GM12878 (cell line): ENCODE measurements at regions not wholly inside any gene's neighbourhood (a gene's known extent, or its start where the extent isn't known, plus 50 kb on each side); places are given as distances from the start of the nearest gene placed in this dataset.

Experiments
- ATAC-seq: fragments of 200-7000 bp; cut with Tn5 transposase; 3 replicates; pipeline ENCODE4 v1.9.1; 2020; ENCODE audit warnings: mild to moderate bottlenecking, moderate library complexity
- BruUV-seq: library from RNA; stranded (reverse); fragments of 400-500 nt; replicated peaks from 2 replicates; lab custom pipeline; 2021; lab: Mats Ljungman, UMichigan
- CTCF ChIA-PET: fragments of 300-600 bp; sonication (Branson Sonifier 250); formaldehyde crosslinking; extraction: SDS; loops from one replicate; lab custom pipeline; 2021; ENCODE audit warnings: inconsistent platforms; lab: Yijun Ruan, JAX
- POLR2A ChIA-PET: fragments of 350-600 bp; formaldehyde crosslinking; extraction: SDS; loops from one replicate; lab custom pipeline; 2021; ENCODE audit warnings: inconsistent platforms; lab: Charles Lee
- RAD21 ChIA-PET: fragments of 300-600 bp; sonication (Branson Sonifier 250); formaldehyde crosslinking; loops from one replicate; lab custom pipeline; 2023; ENCODE audit warnings: antibody characterized with exemption; ENCODE audit not compliant: unreplicated experiment; lab: Charles Lee
- SMC1A ChIA-PET: fragments of 300-600 bp; sonication (Branson Sonifier 250); formaldehyde crosslinking; loops from one replicate; lab custom pipeline; 2023; ENCODE audit not compliant: unreplicated experiment, uncharacterized antibody; lab: Charles Lee
- DNase-seq: peaks from one replicate; pipeline ENCODE4 v3.0.0-alpha.2; 2011; ENCODE audit warnings: low read depth, low spot score
- FAIRE-seq: peaks from 3 replicates; lab custom pipeline; 2011; peaks lifted over from hg19 to GRCh38; lab: Jason Lieb, UNC
- H2AFZ ChIP-seq: 2 replicates; pipeline ENCODE4 v1.6.0; 2011; ENCODE audit warnings: low read depth, low read length, control low read depth; ENCODE audit not compliant: control insufficient read depth
- H3K27ac ChIP-seq: 2 replicates; pipeline ENCODE4 v1.5.1; 2011; ENCODE audit warnings: control low read depth; ENCODE audit not compliant: control insufficient read depth, insufficient read depth
- H3K27me3 ChIP-seq, 2 experiments: replicated peaks in 1 of 2; 2 replicates each; pipeline versions ENCODE4 v1.6.0 to v1.6.1; 2011; ENCODE audit warnings: low read length in 1 of 2; ENCODE audit not compliant: control insufficient read depth in 2 of 2, insufficient read depth in 2 of 2
- H3K36me3 ChIP-seq, 2 experiments: 2 replicates each; pipeline ENCODE4 v1.5.1; 2011; ENCODE audit warnings: low read length in 1 of 2; ENCODE audit not compliant: control insufficient read depth in 2 of 2, insufficient read depth in 2 of 2
- H3K4me1 ChIP-seq: 2 replicates; pipeline ENCODE4 v1.6.1; 2011; ENCODE audit warnings: mild to moderate bottlenecking, low read length, moderate library complexity, mixed read lengths; ENCODE audit not compliant: control insufficient read depth, insufficient read depth
- H3K4me2 ChIP-seq: 2 replicates; pipeline ENCODE4 v1.6.0; 2011; ENCODE audit warnings: control low read depth; ENCODE audit not compliant: control insufficient read depth, insufficient read depth
- H3K4me3 ChIP-seq: fragments of 200-600 bp; sonication (generic); 2 replicates; pipeline ENCODE4 v1.5.1; 2016
- H3K79me2 ChIP-seq: 2 replicates; pipeline ENCODE4 v1.6.0; 2011; ENCODE audit warnings: low read length; ENCODE audit not compliant: control insufficient read depth, insufficient read depth
- H3K9ac ChIP-seq: 2 replicates; pipeline ENCODE4 v1.8.0; 2011; ENCODE audit warnings: low read length, control low read depth, mixed read lengths; ENCODE audit not compliant: control insufficient read depth, insufficient read depth
- H3K9me3 ChIP-seq: replicated peaks from 3 replicates; pipeline ENCODE4 v1.5.1; 2011; ENCODE audit warnings: mild to moderate bottlenecking, low read length; ENCODE audit not compliant: control insufficient read depth, insufficient read depth
- H4K20me1 ChIP-seq: 2 replicates; pipeline ENCODE4 v1.6.0; 2011; ENCODE audit not compliant: control insufficient read depth, insufficient read depth
- BHLHE40 ChIP-seq, 2 experiments: fragments of 450-650 bp in 1 of 2; IDR thresholded peaks; 2 replicates each; pipeline ENCODE4 v1.6.1; 2011 to 2017; ENCODE audit warnings: low read depth in 2 of 2, borderline replicate concordance in 1 of 2, improper control_type of control experiment in 1 of 2, low read length in 1 of 2, mild to moderate bottlenecking in 1 of 2
- GABPA ChIP-seq: IDR thresholded peaks from 2 replicates; pipeline ENCODE4 v1.6.1; 2014; ENCODE audit warnings: antibody characterized with exemption, low read depth, mild to moderate bottlenecking, inconsistent platforms
- GATAD2B ChIP-seq: fragments of 450-650 bp; conservative IDR thresholded peaks from 2 replicates; pipeline ENCODE4 v1.6.1; 2017; ENCODE audit warnings: low read depth, mild to moderate bottlenecking, moderate library complexity
- HDAC2 ChIP-seq: fragments of 200-600 bp; sonication (generic); IDR thresholded peaks from 2 replicates; pipeline ENCODE4 v1.6.1; 2017
- KAT2A ChIP-seq: conservative IDR thresholded peaks from 2 replicates; pipeline ENCODE4 v1.6.1; 2011; ENCODE audit warnings: low read depth, low read length; ENCODE audit not compliant: control insufficient read depth
- KDM1A ChIP-seq: fragments of 200-600 bp; sonication (generic); IDR thresholded peaks from 2 replicates; pipeline ENCODE4 v1.6.1; 2016; ENCODE audit warnings: borderline replicate concordance
- NRF1 ChIP-seq: conservative IDR thresholded peaks from 2 replicates; pipeline ENCODE4 v1.6.1; 2011; ENCODE audit warnings: mild to moderate bottlenecking, low read depth, low read length, improper control_type of control experiment
- POU2F2 ChIP-seq: IDR thresholded peaks from 3 replicates; pipeline ENCODE4 v1.6.1; 2011; ENCODE audit warnings: low read depth, mild to moderate bottlenecking, low read length, borderline replicate concordance
- RFX5 ChIP-seq: IDR thresholded peaks from 2 replicates; pipeline ENCODE4 v1.6.1; 2011; ENCODE audit warnings: low read depth, low read length, improper control_type of control experiment
- SREBF2 ChIP-seq: IDR thresholded peaks from 2 replicates; pipeline ENCODE4 v1.6.1; 2012; ENCODE audit warnings: mild to moderate bottlenecking, low read length
- STAT3 ChIP-seq: IDR thresholded peaks from 2 replicates; pipeline ENCODE4 v1.6.1; 2011; ENCODE audit warnings: low read depth, low read length, improper control_type of control experiment
- TAF1 ChIP-seq: IDR thresholded peaks from 2 replicates; pipeline ENCODE4 v1.6.1; 2011; ENCODE audit warnings: mild to moderate bottlenecking, low read depth, low read length, borderline replicate concordance
- TCF3 ChIP-seq: IDR thresholded peaks from 2 replicates; pipeline ENCODE4 v1.6.1; 2012; ENCODE audit warnings: low read depth, mild to moderate bottlenecking, low read length, borderline replicate concordance; ENCODE audit not compliant: insufficient read depth
- USF1 ChIP-seq: IDR thresholded peaks from 2 replicates; pipeline ENCODE4 v1.6.1; 2011; ENCODE audit warnings: borderline replicate concordance, low read depth, mild to moderate bottlenecking, moderate library complexity, mixed read lengths, low read length; ENCODE audit not compliant: insufficient read depth; ENCODE audit errors: extremely low read length
- WRNIP1 ChIP-seq: IDR thresholded peaks from 2 replicates; pipeline ENCODE4 v1.6.1; 2011; ENCODE audit warnings: low read depth, low read length, improper control_type of control experiment, borderline replicate concordance
- ZNF207 ChIP-seq: fragments of 450-650 bp; IDR thresholded peaks from 2 replicates; pipeline ENCODE4 v1.6.1; 2014; ENCODE audit warnings: antibody characterized with exemption, mild to moderate bottlenecking, borderline replicate concordance
- ZNF622 ChIP-seq: fragments of 450-650 bp; IDR thresholded peaks from 2 replicates; pipeline ENCODE4 v1.6.1; 2017; ENCODE audit warnings: mild to moderate bottlenecking, inconsistent platforms
- WGBS: methylation state at CpG from one replicate; pipeline ENCODE4 v1.1.6; 2016; ENCODE audit warnings: low lambda C conversion rate; ENCODE audit not compliant: insufficient replicate concordance, insufficient coverage; ENCODE audit errors: missing lambda C conversion rate; 5-methylcytosine and 5-hydroxymethylcytosine counted together
- in situ Hi-C: fragments of 300-500 bp; cut with MboI; formaldehyde crosslinking; loops from 9 replicates; pipeline ENCODE4 v1.14.3; 2018; ENCODE audit warnings: mixed read lengths
- intact Hi-C: fragments of 100-400 bp; cut with micrococcal nuclease; formaldehyde crosslinking; loops from one replicate; pipeline ENCODE4 v1.14.2; 2022; ENCODE audit not compliant: unreplicated experiment
- TF ChIP-seq, protein P1 (sequence below): IDR thresholded peaks from 2 replicates; pipeline ENCODE4 v1.6.1; 2012; ENCODE audit warnings: low read depth, low read length, improper control_type of control experiment
- TF ChIP-seq, protein P2 (sequence below): IDR thresholded peaks from 2 replicates; pipeline ENCODE4 v1.6.1; 2012; ENCODE audit warnings: mild to moderate bottlenecking, low read depth, low read length

- 42% methylated on average over 8 of the region's 8 CpGs for WGBS
- FAIRE-seq (no peak), DNase-seq (no peak), ATAC-seq (no peak)
- in situ Hi-C loops (no loop called here), intact Hi-C loops (no loop called here)
- no peak overlapping the region for H3K4me3 ChIP-seq
- CTCF ChIA-PET, result interaction anchor here (0.8 to 1.3 kb wide), 5 partner anchors 16 to 723 kb away, joined by 3 to 4 read pairs (median 3); no protein-coding TSS in a partner anchor
- no peak overlapping the region for H3K27ac ChIP-seq
- no peaks in the 10 kb centered on the region for H3K36me3 ChIP-seq
- POLR2A ChIA-PET, result no interaction called here
- H3K9me3 ChIP-seq, result no peaks in the 10 kb centered on the region
- TF ChIP-seq BHLHE40 (IDR thresholded peaks at IDR 0.05; ENCODE audit: borderline replicate concordance in 1 of 2, low read depth in 2 of 2, low read length in 1 of 2) (no peak), TCF3 (no peak), POU2F2 (no peak), GABPA (no peak), USF1 (no peak), KDM1A (no peak), ZNF207 (no peak), KAT2A (no peak), HDAC2 (no peak), TAF1 (no peak), WRNIP1 (no peak), STAT3 (no peak), GATAD2B (no peak), SREBF2 (no peak), NRF1 (no peak), ZNF622 (no peak), RFX5 (no peak)
- TF ChIP-seq, protein P1, sequence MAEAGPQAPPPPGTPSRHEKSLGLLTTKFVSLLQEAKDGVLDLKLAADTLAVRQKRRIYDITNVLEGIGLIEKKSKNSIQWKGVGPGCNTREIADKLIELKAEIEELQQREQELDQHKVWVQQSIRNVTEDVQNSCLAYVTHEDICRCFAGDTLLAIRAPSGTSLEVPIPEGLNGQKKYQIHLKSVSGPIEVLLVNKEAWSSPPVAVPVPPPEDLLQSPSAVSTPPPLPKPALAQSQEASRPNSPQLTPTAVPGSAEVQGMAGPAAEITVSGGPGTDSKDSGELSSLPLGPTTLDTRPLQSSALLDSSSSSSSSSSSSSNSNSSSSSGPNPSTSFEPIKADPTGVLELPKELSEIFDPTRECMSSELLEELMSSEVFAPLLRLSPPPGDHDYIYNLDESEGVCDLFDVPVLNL, result no peak
- TF ChIP-seq, protein P2, sequence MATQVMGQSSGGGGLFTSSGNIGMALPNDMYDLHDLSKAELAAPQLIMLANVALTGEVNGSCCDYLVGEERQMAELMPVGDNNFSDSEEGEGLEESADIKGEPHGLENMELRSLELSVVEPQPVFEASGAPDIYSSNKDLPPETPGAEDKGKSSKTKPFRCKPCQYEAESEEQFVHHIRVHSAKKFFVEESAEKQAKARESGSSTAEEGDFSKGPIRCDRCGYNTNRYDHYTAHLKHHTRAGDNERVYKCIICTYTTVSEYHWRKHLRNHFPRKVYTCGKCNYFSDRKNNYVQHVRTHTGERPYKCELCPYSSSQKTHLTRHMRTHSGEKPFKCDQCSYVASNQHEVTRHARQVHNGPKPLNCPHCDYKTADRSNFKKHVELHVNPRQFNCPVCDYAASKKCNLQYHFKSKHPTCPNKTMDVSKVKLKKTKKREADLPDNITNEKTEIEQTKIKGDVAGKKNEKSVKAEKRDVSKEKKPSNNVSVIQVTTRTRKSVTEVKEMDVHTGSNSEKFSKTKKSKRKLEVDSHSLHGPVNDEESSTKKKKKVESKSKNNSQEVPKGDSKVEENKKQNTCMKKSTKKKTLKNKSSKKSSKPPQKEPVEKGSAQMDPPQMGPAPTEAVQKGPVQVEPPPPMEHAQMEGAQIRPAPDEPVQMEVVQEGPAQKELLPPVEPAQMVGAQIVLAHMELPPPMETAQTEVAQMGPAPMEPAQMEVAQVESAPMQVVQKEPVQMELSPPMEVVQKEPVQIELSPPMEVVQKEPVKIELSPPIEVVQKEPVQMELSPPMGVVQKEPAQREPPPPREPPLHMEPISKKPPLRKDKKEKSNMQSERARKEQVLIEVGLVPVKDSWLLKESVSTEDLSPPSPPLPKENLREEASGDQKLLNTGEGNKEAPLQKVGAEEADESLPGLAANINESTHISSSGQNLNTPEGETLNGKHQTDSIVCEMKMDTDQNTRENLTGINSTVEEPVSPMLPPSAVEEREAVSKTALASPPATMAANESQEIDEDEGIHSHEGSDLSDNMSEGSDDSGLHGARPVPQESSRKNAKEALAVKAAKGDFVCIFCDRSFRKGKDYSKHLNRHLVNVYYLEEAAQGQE, result no peak
- H3K9ac ChIP-seq, result no peak overlapping the region
- SMC1A ChIA-PET, result interaction anchor here (1.0 kb wide), 1 partner anchor 18 kb away, joined by 5 read pairs; no protein-coding TSS in a partner anchor
- no peaks in the 10 kb centered on the region for H3K79me2 ChIP-seq
- BruUV-seq, result no TSS peak
- H2AFZ ChIP-seq, result no peak overlapping the region
- no peaks in the 10 kb centered on the region for H3K4me1 ChIP-seq
- H3K4me2 ChIP-seq, result no peak overlapping the region
- no peaks in the 10 kb centered on the region for H3K27me3 ChIP-seq
- RAD21 ChIA-PET, result no interaction called here
- no peaks in the 10 kb centered on the region for H4K20me1 ChIP-seq
Observed at GRCh38 chr1:94316836-94317789, 79.7 kb upstream of the ARHGAP29 start.
